OCI-LY7 (cell line): ENCODE measurements at regions not wholly inside any gene's neighbourhood (a gene's known extent, or its start where the extent isn't known, plus 50 kb on each side); places are given as distances from the start of the nearest gene placed in this dataset.

ENCODE experiments used
- BruUV-seq: library from RNA; stranded (reverse); fragments of 400-500 nt; replicated peaks from 2 replicates; lab custom pipeline; 2021; lab: Mats Ljungman, UMichigan
- CTCF ChIA-PET: fragments of 300-600 bp; sonication (Branson Sonifier 250); formaldehyde crosslinking; loops from one replicate; lab custom pipeline; 2022; ENCODE audit warnings: antibody characterized with exemption; ENCODE audit not compliant: unreplicated experiment; lab: Charles Lee
- POLR2A ChIA-PET: fragments of 300-600 bp; sonication (Branson Sonifier 250); formaldehyde crosslinking; loops from one replicate; lab custom pipeline; 2022; ENCODE audit warnings: antibody characterized with exemption; lab: Charles Lee
- DNase-seq: peaks from one replicate; pipeline ENCODE4 v3.0.0-alpha.2; 2015; ENCODE audit warnings: low spot score
- H2AFZ ChIP-seq: fragments of 200-600 bp; sonication (generic), shearing (Covaris generic); 2 replicates; pipeline ENCODE4 v1.6.1; 2014; ENCODE audit warnings: mild to moderate bottlenecking, antibody characterized with exemption, low read length, moderate library complexity
- H3K27ac ChIP-seq: fragments of 200-600 bp; sonication (generic); 2 replicates; pipeline ENCODE4 v1.5.1; 2014; ENCODE audit warnings: mixed run types, low read depth, mild to moderate bottlenecking, moderate library complexity, low read length, inconsistent platforms; ENCODE audit not compliant: poor library complexity, severe bottlenecking
- H3K36me3 ChIP-seq: fragments of 200-600 bp; sonication (generic); 2 replicates; pipeline ENCODE4 v1.6.1; 2014; ENCODE audit warnings: mild to moderate bottlenecking, antibody characterized with exemption, low read length, moderate library complexity, mixed read lengths; ENCODE audit not compliant: insufficient read depth
- H3K4me1 ChIP-seq: fragments of 200-600 bp; sonication (generic); 2 replicates; pipeline ENCODE4 v1.5.1; 2014; ENCODE audit warnings: mild to moderate bottlenecking, low read length; ENCODE audit not compliant: insufficient read depth, poor library complexity, severe bottlenecking
- H3K4me2 ChIP-seq: fragments of 200-600 bp; sonication (generic); 2 replicates; pipeline ENCODE4 v1.6.1; 2014; ENCODE audit warnings: mild to moderate bottlenecking, low read length
- H3K4me3 ChIP-seq: fragments of 200-600 bp; sonication (generic); 2 replicates; pipeline ENCODE4 v1.5.1; 2014; ENCODE audit warnings: mild to moderate bottlenecking, low read depth, low read length; ENCODE audit not compliant: poor library complexity, severe bottlenecking
- H3K79me2 ChIP-seq: fragments of 200-600 bp; sonication (generic); 2 replicates; pipeline ENCODE4 v1.6.1; 2016; ENCODE audit warnings: low read depth, mild to moderate bottlenecking, low read length, moderate library complexity, mixed read lengths; ENCODE audit not compliant: insufficient read depth
- H3K9me2 ChIP-seq: fragments of 200-600 bp; sonication (generic); 2 replicates; pipeline ENCODE4 v1.6.1; 2016; ENCODE audit warnings: mild to moderate bottlenecking, low read length, mixed read lengths; ENCODE audit not compliant: insufficient read depth
- H3K9me3 ChIP-seq: fragments of 200-600 bp; sonication (generic); 2 replicates; pipeline ENCODE4 v1.6.1; 2014; ENCODE audit warnings: mild to moderate bottlenecking, mixed run types, low read length, mixed read lengths
- H4K20me1 ChIP-seq: fragments of 200-600 bp; sonication (generic); 2 replicates; pipeline ENCODE4 v1.6.1; 2014; ENCODE audit warnings: mild to moderate bottlenecking, antibody characterized with exemption, low read length, moderate library complexity, mixed read lengths; ENCODE audit not compliant: insufficient read depth
- EZH2phosphoT487 ChIP-seq: fragments of 200-600 bp; sonication (generic); IDR thresholded peaks from 2 replicates; pipeline ENCODE4 v1.6.1; 2018; ENCODE audit warnings: low read depth, borderline replicate concordance, mild to moderate bottlenecking, mixed run types, antibody characterized with exemption, low read length, moderate library complexity, mixed read lengths
- intact Hi-C: fragments of 100-400 bp; cut with micrococcal nuclease; formaldehyde crosslinking; loops from one replicate; pipeline ENCODE4 v1.10.0; 2022; ENCODE audit not compliant: unreplicated experiment
- TF ChIP-seq, protein P1 (sequence below): fragments of 200-600 bp; sonication (generic); conservative IDR thresholded peaks from 2 replicates; pipeline ENCODE4 v1.5.1; 2014; ENCODE audit warnings: mild to moderate bottlenecking, antibody characterized with exemption, low read length, moderate library complexity, mixed read lengths

DNA sequence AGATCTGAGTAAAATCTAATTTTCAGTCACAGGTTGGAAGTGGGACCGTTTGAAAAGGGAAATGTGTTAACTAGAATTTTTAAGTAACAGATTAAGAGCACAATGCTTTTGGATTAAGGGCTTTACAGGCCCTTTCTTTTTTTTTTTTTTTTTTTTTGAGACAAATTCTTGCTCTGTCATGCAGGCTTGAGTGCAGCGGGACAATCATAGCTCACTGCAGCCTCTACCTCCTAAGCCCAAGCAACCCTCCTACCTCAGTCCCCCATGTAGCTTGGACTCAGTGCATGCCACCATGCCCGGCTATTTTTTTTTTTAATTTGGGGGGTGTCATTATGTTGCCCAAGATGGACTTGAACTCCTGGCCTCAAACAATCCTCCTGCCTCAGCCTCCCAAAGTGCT is 363.7 kb downstream of the LIG4 start:
- TF ChIP-seq, protein P1, sequence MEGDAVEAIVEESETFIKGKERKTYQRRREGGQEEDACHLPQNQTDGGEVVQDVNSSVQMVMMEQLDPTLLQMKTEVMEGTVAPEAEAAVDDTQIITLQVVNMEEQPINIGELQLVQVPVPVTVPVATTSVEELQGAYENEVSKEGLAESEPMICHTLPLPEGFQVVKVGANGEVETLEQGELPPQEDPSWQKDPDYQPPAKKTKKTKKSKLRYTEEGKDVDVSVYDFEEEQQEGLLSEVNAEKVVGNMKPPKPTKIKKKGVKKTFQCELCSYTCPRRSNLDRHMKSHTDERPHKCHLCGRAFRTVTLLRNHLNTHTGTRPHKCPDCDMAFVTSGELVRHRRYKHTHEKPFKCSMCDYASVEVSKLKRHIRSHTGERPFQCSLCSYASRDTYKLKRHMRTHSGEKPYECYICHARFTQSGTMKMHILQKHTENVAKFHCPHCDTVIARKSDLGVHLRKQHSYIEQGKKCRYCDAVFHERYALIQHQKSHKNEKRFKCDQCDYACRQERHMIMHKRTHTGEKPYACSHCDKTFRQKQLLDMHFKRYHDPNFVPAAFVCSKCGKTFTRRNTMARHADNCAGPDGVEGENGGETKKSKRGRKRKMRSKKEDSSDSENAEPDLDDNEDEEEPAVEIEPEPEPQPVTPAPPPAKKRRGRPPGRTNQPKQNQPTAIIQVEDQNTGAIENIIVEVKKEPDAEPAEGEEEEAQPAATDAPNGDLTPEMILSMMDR = no peak
- no peak for TF ChIP-seq EZH2phosphoT487
- CTCF ChIA-PET = no interaction called here
- H3K36me3 ChIP-seq = no peaks in the 10 kb centered on the region
- H3K27ac ChIP-seq = no peak overlapping the region
- no peaks in the 10 kb centered on the region for H3K4me1 ChIP-seq
- H3K79me2 ChIP-seq = no peaks in the 10 kb centered on the region
- no peak overlapping the region for H2AFZ ChIP-seq
- no TSS peak for BruUV-seq
- H3K4me2 ChIP-seq = no peak overlapping the region
- no peak overlapping the region for H3K4me3 ChIP-seq
- no peaks in the 10 kb centered on the region for H3K9me2 ChIP-seq
- H4K20me1 ChIP-seq = no peaks in the 10 kb centered on the region
- intact Hi-C loops = no loop called here
- POLR2A ChIA-PET = no interaction called here
- no peaks in the 10 kb centered on the region for H3K9me3 ChIP-seq
- DNase-seq = no peak

DNA sequence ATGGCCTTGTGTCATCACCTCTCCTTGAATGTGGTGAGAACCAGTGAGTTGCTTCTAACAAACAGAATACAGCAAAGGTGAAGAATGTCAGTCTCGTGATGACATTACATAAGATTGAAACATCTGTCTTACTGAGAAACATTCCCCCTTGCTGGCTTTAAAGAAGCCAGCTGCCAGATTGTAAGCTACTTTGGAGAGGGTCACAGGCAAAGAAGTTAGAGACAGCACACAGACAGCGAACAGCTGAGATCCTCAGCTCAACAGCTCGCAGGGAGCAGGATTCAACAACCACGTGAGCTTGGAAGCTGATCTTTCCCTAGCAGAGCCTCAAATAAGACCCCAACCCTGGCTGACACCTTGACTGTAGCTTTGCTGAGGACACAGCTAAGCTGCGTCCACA is 367.9 kb downstream of the LIG4 start:
- Histone ChIP-seq H4K20me1 (no peaks in the 10 kb centered on the region), H3K79me2 (no peaks in the 10 kb centered on the region), H3K27ac (no peak overlapping the region), H3K36me3 (no peaks in the 10 kb centered on the region), H3K4me2 (no peak overlapping the region), H3K9me2 (no peaks in the 10 kb centered on the region), H3K4me3 (no peak overlapping the region), H2AFZ (no peak overlapping the region), H3K4me1 (no peaks in the 10 kb centered on the region), H3K9me3 (no peaks in the 10 kb centered on the region)
- CTCF ChIA-PET = no interaction called here
- no peak for DNase-seq
- intact Hi-C loops = no loop called here
- BruUV-seq = no TSS peak
- TF ChIP-seq, protein P1 = no peak
- TF ChIP-seq EZH2phosphoT487 = no peak
- POLR2A ChIA-PET = no interaction called here

GRCh38 chr13:107846642-107847041 is 368.7 kb downstream of the LIG4 start:
- Histone ChIP-seq H4K20me1 (no peaks in the 10 kb centered on the region), H3K27ac (no peak overlapping the region), H3K9me3 (no peaks in the 10 kb centered on the region), H3K4me3 (no peak overlapping the region), H3K4me2 (no peak overlapping the region), H3K4me1 (no peaks in the 10 kb centered on the region), H3K36me3 (no peaks in the 10 kb centered on the region), H3K9me2 (no peaks in the 10 kb centered on the region), H2AFZ (no peak overlapping the region), H3K79me2 (no peaks in the 10 kb centered on the region)
- intact Hi-C loops = no loop called here
- BruUV-seq = no TSS peak
- POLR2A ChIA-PET = interaction anchor here (0.6 kb wide), 1 partner anchor 1044 kb away, joined by 3 read pairs; no protein-coding TSS in a partner anchor
- TF ChIP-seq EZH2phosphoT487 = no peak
- TF ChIP-seq, protein P1 = no peak
- no peak for DNase-seq
- CTCF ChIA-PET = no interaction called here
